Stimulated activated CD4-positive, alpha-beta T cell treated with anti-CD3 and anti-CD28 coated beads, TNF-alpha, amount 100 ng/mL, for 24 hours (primary cell): ENCODE measurements at regions not wholly inside any gene's neighbourhood (a gene's known extent, or its start where the extent isn't known, plus 50 kb on each side); places are given as distances from the start of the nearest gene placed in this dataset.
"Not testable (repeated sequence)": the region's sequence is repeated elsewhere in the genome, so short reads cannot be mapped to it uniquely, and the experiment has no call there.

ENCODE experiments used
- DNase-seq, 3 experiments: peaks; one replicate each; pipeline ENCODE4 v3.0.0-alpha.2; 2020; ENCODE audit warnings: low read depth in 3 of 3

- DNase-seq, result no peak
Observed at GRCh38 chr16:72597938-72598337, 426.0 kb upstream of the PMFBP1 start.

DNA sequence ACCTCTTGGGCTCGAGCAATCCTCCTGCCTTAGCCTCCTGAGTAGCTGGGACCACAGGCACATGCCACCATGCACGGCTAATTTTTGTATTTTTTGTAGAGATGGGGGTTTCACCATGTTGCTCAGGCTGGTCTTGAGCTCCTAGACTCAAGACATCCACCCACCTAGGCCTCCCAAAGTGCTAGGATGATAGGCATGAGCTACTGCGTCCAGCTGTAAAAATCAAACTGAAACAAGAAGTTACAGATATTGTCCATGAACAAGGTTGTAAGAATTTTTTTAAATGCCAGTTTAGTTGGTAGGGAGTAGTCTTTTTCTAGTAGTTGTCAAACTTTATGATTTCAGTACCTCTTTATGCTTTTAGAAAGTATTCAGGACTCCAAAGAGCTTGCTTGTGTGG lies 424.4 kb upstream of the PMFBP1 start:
- DNase-seq, result no peak

DNA sequence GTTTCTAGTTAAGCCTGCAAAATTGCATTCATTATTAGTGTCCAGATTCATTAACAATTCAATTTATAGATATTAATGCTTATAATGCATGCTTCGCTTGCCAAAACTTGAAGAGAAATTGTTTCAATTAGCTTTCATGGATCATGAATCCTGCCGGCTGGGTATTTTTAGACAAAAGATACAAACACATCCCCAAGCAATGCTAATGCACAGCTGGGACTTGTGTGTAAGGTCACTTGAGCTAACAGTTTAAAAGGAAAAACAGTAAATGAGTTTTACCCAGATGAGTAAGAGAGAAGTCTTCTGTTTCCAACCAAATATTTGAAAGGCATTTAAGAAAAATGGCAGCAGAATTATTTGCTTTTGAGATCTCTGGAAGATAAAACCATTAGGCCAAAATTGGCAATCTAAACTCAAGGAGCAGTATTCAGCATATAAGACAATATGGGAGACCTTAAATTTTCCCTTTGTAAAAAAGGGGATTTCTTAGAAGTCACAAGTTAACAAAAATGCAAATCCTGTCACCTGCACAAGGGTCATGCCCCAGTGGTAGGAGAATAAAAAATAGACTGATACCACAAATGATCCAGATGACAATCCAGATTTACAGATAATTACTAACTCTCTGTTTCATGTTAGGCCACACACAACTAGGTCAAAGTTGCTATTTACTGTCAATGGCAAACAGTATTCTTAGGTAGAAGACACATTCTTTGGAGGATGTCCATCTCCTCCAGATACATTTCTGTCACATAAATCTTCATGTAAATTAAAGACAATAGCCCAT lies 418.4 kb upstream of the PMFBP1 start:
- no peak for DNase-seq

DNA sequence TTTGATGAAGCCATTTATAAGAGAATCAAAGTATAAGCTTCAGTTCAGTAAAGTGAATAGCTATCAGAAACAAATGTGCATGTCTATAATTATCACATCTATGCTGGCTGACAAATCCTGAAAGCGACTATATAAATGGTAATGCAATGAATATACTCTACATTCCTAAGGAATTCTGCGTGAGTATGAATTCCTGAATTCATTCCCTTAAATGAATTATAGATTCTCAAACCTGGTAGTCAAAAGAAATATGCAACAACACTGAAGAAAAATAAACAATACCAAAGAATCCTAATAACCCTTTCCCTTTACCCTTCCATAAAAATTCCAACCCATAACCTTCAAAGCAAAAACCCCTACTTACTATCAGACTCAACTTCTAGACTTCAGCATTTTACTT lies 416.6 kb upstream of the PMFBP1 start:
- DNase-seq, result no peak

DNA sequence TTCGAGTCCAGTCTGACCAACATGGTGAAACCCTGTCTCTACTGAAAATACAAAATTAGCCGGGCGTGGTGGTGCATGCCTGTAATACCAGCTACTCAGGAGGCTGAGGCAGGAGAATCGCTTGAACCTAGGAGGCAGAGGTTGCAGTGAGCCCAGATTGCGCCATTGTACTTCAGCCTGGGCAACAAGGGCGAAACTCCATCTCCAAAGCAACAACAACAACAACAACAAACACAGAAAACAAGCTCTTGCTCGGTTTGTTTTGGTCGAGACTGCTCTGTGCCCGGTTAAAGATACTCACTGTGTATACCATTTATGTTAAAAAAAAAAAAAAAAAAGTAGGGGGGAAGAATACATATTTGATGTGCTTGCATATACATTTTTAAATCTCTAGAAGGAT lies 406.1 kb upstream of the PMFBP1 start:
- DNase-seq, result not testable (repeated sequence)

- DNase-seq, result no peak
Observed at GRCh38 chr16:72576189-72576588, 404.2 kb upstream of the PMFBP1 start.

- no peak for DNase-seq
Observed at GRCh38 chr16:72569677-72570076, 397.7 kb upstream of the PMFBP1 start.

DNA sequence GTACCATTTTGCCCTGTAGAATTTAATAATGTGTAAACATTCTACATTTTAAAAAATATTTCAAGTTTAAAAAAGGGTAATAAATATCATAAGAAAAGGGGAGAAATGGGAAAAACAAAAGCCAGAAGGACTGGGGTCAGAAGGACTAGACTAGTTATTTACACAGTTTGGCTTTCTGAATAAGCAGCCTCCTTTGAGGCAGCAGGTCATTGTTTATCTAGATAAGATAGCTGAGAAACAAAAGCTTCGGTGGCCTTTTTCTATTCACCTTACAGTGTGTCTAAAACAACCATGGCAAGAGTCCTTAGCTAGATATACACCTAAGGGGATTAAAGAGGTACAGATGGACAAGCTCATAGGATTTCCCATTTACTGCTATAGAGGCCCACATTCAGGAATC lies 396.5 kb upstream of the PMFBP1 start:
- DNase-seq, result no peak

GRCh38 chr16:72566174-72566573 lies 394.2 kb upstream of the PMFBP1 start:
- DNase-seq, result no peak

DNA sequence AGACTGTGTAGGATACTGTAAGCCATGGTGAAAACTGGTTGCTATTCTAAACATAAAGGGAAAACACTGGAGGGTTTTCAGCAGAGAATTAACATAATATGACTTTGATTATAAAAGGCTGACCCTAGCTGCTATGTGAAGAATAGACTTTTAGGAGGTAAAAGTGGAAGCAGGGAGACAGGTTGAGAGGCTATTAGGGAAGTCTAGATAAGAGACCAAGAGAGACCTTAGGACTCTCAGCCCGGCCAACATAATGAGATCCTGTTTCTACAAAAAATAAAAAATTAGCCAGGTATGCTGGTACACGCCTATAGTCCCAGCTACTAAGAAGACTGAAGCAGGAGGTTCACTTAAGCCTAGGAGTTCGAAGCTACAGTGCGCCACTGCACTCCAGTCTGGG lies 393.2 kb upstream of the PMFBP1 start:
- DNase-seq, result no peak

- no peak for DNase-seq
Observed at GRCh38 chr16:72560617-72561016, 388.7 kb upstream of the PMFBP1 start.

DNA sequence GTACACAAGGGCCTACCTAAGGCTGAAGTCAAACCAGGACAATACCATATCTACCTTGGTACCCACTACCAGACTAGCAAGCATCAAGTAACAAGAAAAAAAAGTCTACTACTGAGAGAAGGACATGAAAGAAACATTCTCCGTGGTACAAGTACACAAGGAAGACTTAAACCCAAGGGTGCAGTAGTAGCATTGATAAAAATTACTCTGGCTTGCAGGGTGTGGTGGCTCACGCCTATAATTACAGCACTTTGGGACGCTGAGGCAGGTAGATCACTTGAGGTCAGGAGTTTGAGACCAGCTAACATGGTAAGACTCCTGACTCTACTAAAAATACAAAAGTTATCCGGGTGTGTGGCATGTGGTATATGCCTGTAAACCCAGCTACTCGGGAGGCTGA lies 386.5 kb upstream of the PMFBP1 start:
- DNase-seq, result no peak

DNA sequence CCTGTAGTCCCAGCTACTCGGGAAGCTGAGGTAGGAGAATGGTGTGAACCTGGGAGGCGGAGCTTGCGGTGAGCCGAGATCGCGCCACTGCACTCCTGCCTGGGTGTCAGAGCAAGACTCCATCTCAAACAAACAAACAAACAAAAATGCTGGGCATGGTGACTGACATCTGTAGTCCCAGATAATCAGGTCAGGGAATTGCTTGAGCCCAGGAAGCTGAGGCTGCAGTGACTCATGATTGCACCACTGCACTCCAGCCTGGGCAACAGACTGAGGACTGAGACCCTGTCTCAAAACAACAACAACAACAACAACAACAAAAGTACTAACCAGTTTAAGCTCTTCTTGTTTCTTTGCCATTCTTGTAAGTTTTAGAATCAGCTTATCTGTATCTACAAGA lies 383.0 kb upstream of the PMFBP1 start:
- DNase-seq, result no peak

GRCh38 chr16:72552654-72553053 lies 380.7 kb upstream of the PMFBP1 start:
- DNase-seq, result no peak

GRCh38 chr16:72551649-72552048 lies 379.7 kb upstream of the PMFBP1 start:
- no peak for DNase-seq

- DNase-seq, result no peak
Observed at GRCh38 chr16:72549878-72550277, 377.9 kb upstream of the PMFBP1 start.

GRCh38 chr16:72542102-72542501 lies 370.1 kb upstream of the PMFBP1 start:
- DNase-seq, result no peak

DNA sequence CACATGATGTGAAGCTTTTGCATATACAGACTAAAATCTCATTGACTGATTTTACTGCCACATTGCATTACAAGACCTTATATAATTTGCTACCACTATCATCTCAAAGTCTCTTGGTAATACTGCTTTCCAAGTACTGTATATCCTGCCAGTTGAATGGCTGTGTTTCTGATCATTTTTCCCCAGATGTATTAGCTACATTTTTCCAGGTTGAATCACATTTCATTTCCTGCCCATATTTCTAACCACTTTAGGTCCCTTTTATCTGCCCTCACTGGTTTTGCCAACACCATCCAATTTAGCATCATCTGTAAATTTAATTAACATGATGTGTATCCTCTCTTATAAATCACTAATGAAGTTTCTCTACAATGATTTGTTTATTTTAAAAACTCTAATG lies 365.7 kb upstream of the PMFBP1 start:
- no peak for DNase-seq

GRCh38 chr16:72536723-72537435 lies 364.9 kb upstream of the PMFBP1 start:
- DNase-seq, result no peak

DNA sequence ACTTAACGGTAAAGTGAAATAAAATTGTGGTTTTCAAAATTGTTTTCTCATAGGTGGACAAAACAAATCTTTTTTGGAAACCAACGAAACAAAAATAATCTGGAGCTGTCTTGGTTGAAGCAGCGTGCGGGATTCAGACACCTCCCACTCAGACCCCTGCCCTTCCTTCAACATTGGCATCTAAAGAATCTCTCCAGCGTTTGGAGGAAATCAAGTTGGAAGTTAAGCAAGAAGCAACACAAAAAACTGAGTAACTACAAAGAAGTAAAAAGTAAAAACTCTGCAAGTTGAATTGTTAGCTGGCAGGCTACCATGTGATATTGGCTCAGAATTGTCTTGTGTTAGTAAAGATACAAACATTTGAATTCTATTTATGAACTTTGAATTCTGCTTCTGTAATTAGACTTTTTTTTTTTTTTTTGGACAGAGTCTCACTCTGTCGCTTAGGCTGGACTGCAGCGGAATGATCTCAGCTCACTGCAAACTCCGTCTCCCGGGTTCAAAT lies 361.0 kb upstream of the PMFBP1 start:
- no peak for DNase-seq

- DNase-seq, result no peak
Observed at GRCh38 chr16:72530434-72530833, 358.5 kb upstream of the PMFBP1 start.

DNA sequence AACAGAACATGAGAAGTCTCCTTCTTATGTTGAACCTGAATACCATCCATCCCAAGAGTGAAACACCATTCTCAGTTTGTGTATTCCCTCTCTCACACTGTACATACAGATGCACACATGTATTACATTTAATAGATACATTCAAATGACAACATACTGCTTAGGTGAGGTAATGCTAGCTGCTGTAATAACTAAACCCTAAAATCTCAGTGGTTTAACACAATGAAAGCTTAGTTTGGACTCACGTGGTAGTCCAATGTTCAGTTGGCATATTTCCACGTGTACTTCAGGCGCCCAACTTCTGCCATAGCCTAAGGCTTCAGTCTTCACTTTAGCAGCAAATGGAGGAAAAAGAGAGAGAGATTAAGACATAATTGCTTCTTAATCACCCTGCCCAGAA lies 351.1 kb upstream of the PMFBP1 start:
- DNase-seq, result no peak

- DNase-seq, result no peak
Observed at GRCh38 chr16:72517154-72517553, 345.2 kb upstream of the PMFBP1 start.
